HepG2 (cell line): ENCODE measurements at regions not wholly inside any gene's neighbourhood (a gene's known extent, or its start where the extent isn't known, plus 50 kb on each side); places are given as distances from the start of the nearest gene placed in this dataset.

Experiments
- ATAC-seq: fragments of 200-7000 bp; cut with Tn5 transposase; 3 replicates; pipeline ENCODE4 v1.9.1; 2020; ENCODE audit warnings: mild to moderate bottlenecking, moderate library complexity
- BruUV-seq: library from RNA; stranded (reverse); fragments of 400-500 nt; replicated peaks from 2 replicates; lab custom pipeline; 2021; lab: Mats Ljungman, UMichigan
- CTCF ChIA-PET: fragments of 300-600 bp; formaldehyde crosslinking; extraction: SDS; loops from one replicate; lab custom pipeline; 2021; ENCODE audit warnings: low total read pairs, inconsistent platforms, low intra/inter-chr PET ratio; lab: Yijun Ruan, JAX
- POLR2A ChIA-PET: fragments of 350-600 bp; sonication (Branson Sonifier 250); formaldehyde crosslinking; loops from one replicate; lab custom pipeline; 2020; ENCODE audit warnings: antibody characterized with exemption, inconsistent platforms; lab: Yijun Ruan, JAX
- DNase-seq: peaks from one replicate; pipeline ENCODE4 v3.0.0-alpha.2; 2015; ENCODE audit warnings: low spot score
- FAIRE-seq: peaks from 3 replicates; lab custom pipeline; 2011; peaks lifted over from hg19 to GRCh38; lab: Jason Lieb, UNC
- H2AFZ ChIP-seq: one replicate; pipeline ENCODE4 v1.6.1; 2011; ENCODE audit warnings: low read length, inconsistent platforms
- H3K27ac ChIP-seq: fragments of 300-600 bp; 3 replicates; pipeline ENCODE4 v1.8.0; 2011; ENCODE audit warnings: mixed run types, mild to moderate bottlenecking, mixed read lengths, low read length, inconsistent platforms; ENCODE audit not compliant: insufficient read depth; ENCODE audit errors: extremely low read length
- H3K27me3 ChIP-seq, 2 experiments: fragments of 200-600 bp in 1 of 2; 2 replicates in 1 of 2; 3 replicates in 1 of 2; pipeline versions ENCODE4 v1.6.0 to v1.8.0; 2011; ENCODE audit warnings: low read length in 2 of 2, mild to moderate bottlenecking in 2 of 2, moderate library complexity in 2 of 2, inconsistent platforms in 1 of 2; ENCODE audit not compliant: insufficient read depth in 2 of 2, control insufficient read depth in 1 of 2
- H3K36me3 ChIP-seq, 2 experiments: fragments of 200-600 bp in 1 of 2; replicated peaks in 1 of 2; 2 replicates in 1 of 2; 3 replicates in 1 of 2; pipeline versions ENCODE4 v1.5.1 to v1.8.0; 2011; ENCODE audit warnings: low read length in 2 of 2, inconsistent platforms in 1 of 2; ENCODE audit not compliant: insufficient read depth in 2 of 2, control insufficient read depth in 1 of 2
- H3K4me1 ChIP-seq: 2 replicates; pipeline ENCODE4 v1.5.1; 2012; ENCODE audit warnings: low read length, inconsistent platforms; ENCODE audit not compliant: insufficient read depth
- H3K4me2 ChIP-seq: 2 replicates; pipeline ENCODE4 v1.6.0; 2011; ENCODE audit warnings: low read depth, low read length, inconsistent platforms
- H3K4me3 ChIP-seq, 3 experiments: fragments of 200-600 bp in 1 of 3; sonication (generic), shearing (Covaris generic) in 1 of 3; replicated peaks in 1 of 3; 2 replicates each; pipeline ENCODE4 v1.5.1; 2011 to 2016; ENCODE audit warnings: low read length in 3 of 3, inconsistent platforms in 2 of 3, low read depth in 2 of 3, mild to moderate bottlenecking in 2 of 3, control low read depth in 1 of 3, mixed read lengths in 1 of 3; ENCODE audit not compliant: insufficient read depth in 1 of 3
- H3K79me2 ChIP-seq: one replicate; pipeline ENCODE4 v1.6.1; 2011; ENCODE audit warnings: low read length, inconsistent platforms; ENCODE audit not compliant: insufficient read depth
- H3K9ac ChIP-seq: 2 replicates; pipeline ENCODE4 v1.6.0; 2011; ENCODE audit warnings: mild to moderate bottlenecking, low read depth, low read length, inconsistent platforms; ENCODE audit not compliant: insufficient read depth
- H3K9me3 ChIP-seq: 2 replicates; pipeline ENCODE4 v1.5.1; 2012; ENCODE audit warnings: mild to moderate bottlenecking, low read length
- H4K20me1 ChIP-seq: 2 replicates; pipeline ENCODE4 v1.6.0; 2011; ENCODE audit warnings: inconsistent platforms, mild to moderate bottlenecking, low read length, moderate library complexity; ENCODE audit not compliant: insufficient read depth
- AGO1 ChIP-seq: fragments of 200-400 bp; formaldehyde crosslinking; IDR thresholded peaks from 2 replicates; pipeline ENCODE4 v1.6.1; 2017; ENCODE audit warnings: mild to moderate bottlenecking, low read depth, low read length, moderate library complexity; ENCODE audit not compliant: poor library complexity, severe bottlenecking
- HIVEP1 ChIP-seq: sonication (generic); formaldehyde crosslinking; IDR thresholded peaks from 2 replicates; pipeline ENCODE4 v1.4.0; 2020; ENCODE audit warnings: mild to moderate bottlenecking, missing genetic modification reagents
- KDM5A ChIP-seq: fragments of 200-600 bp; sonication (generic); IDR thresholded peaks from 2 replicates; pipeline ENCODE4 v1.7.0; 2018; ENCODE audit warnings: antibody characterized with exemption, mild to moderate bottlenecking, low read length, borderline replicate concordance
- MAZ ChIP-seq, 2 experiments: sonication (generic) in 1 of 2; formaldehyde crosslinking in 1 of 2; IDR thresholded peaks; 2 replicates each; pipeline versions ENCODE4 v1.5.0 to v1.6.1; 2012 to 2020; ENCODE audit warnings: low read depth in 2 of 2, mild to moderate bottlenecking in 2 of 2, borderline replicate concordance in 1 of 2, improper control_type of control experiment in 1 of 2, low read length in 1 of 2, missing genetic modification reagents in 1 of 2, moderate library complexity in 1 of 2
- MEIS2 ChIP-seq: sonication (generic); formaldehyde crosslinking; IDR thresholded peaks from 2 replicates; pipeline ENCODE4 v1.9.0; 2021; ENCODE audit warnings: mild to moderate bottlenecking, missing genetic modification reagents
- MTF1 ChIP-seq: sonication (generic); formaldehyde crosslinking; IDR thresholded peaks from 2 replicates; pipeline ENCODE4 v1.5.0; 2020; ENCODE audit warnings: missing genetic modification reagents
- NCOR1 ChIP-seq: fragments of 200-600 bp; sonication (generic); IDR thresholded peaks from 2 replicates; pipeline ENCODE4 v1.7.0; 2017; ENCODE audit warnings: antibody characterized with exemption, low read length, borderline replicate concordance
- PPARG ChIP-seq: conservative IDR thresholded peaks from 2 replicates; pipeline ENCODE4 v1.6.1; 2016; ENCODE audit warnings: missing biosample characterization, missing genetic modification reagents
- RXRA ChIP-seq: sonication (generic); formaldehyde crosslinking; IDR thresholded peaks from 2 replicates; pipeline ENCODE4 v1.5.1; 2020; ENCODE audit warnings: missing genetic modification reagents
- THYN1 ChIP-seq: sonication (generic); formaldehyde crosslinking; IDR thresholded peaks from 2 replicates; pipeline ENCODE4 v1.8.1; 2023; ENCODE audit warnings: low read depth, mild to moderate bottlenecking, moderate library complexity, missing genetic modification reagents, borderline replicate concordance
- TP53 ChIP-seq: sonication (generic); formaldehyde crosslinking; conservative IDR thresholded peaks from 2 replicates; pipeline ENCODE4 v1.4.0; 2020; ENCODE audit warnings: missing genetic modification reagents
- ZC3H4 ChIP-seq: sonication (generic); formaldehyde crosslinking; IDR thresholded peaks from 2 replicates; pipeline ENCODE4 v1.4.0; 2020; ENCODE audit warnings: missing genetic modification reagents, borderline replicate concordance
- ZSCAN31 ChIP-seq: sonication (generic); formaldehyde crosslinking; IDR thresholded peaks from 2 replicates; pipeline ENCODE4 v1.5.0; 2020; ENCODE audit warnings: low read depth, mild to moderate bottlenecking, missing genetic modification reagents
- WGBS: methylation state at CpG from one replicate; pipeline ENCODE4 v1.1.6; 2017; ENCODE audit warnings: low lambda C conversion rate; 5-methylcytosine and 5-hydroxymethylcytosine counted together
- in situ Hi-C: cut with HindIII; loops from 2 replicates; pipeline ENCODE4 v1.10.0; 2017; ENCODE audit warnings: low pct_unique_long_range_greater_than_20kb; ENCODE audit not compliant: extremely low pct_ligation_motif_present
- intact Hi-C: fragments of 100-400 bp; cut with micrococcal nuclease; formaldehyde crosslinking; loops from one replicate; pipeline ENCODE4 v1.10.0; 2022; ENCODE audit not compliant: unreplicated experiment
- TF ChIP-seq, protein P1 (sequence below): IDR thresholded peaks from 2 replicates; pipeline ENCODE4 v1.6.1; 2012; ENCODE audit warnings: low read length, improper control_type of control experiment
- TF ChIP-seq, protein P2 (sequence below): sonication (generic); formaldehyde crosslinking; IDR thresholded peaks from 2 replicates; pipeline ENCODE4 v1.9.0; 2022; ENCODE audit warnings: low read depth, missing genetic modification reagents

DNA sequence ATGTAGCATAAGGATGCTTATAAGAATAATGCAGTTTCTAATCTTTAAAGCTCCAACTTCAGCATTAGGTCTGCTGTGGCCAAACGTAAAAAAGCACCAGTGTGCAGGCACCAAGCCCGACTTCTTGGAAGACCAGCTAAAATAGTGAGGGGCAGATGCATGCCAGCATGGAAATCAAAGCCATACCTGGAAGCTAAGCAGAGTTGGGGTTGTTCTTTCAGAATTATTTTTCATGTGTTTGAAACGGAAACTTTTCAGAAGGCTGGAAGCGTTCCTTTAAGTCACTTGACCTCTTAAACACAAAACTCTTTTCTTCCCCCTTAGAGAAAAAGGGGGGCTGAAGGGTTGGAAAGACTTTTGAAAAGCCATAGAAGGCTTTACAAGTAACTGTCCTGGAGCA is 329.2 kb upstream of the C1orf87 start:
- no peak for ATAC-seq
- TF ChIP-seq RXRA (CRISPR knock-in tag) (no peak), ZSCAN31 (CRISPR knock-in tag) (no peak), PPARG (CRISPR knock-in tag) (no peak), MTF1 (CRISPR knock-in tag) (no peak), AGO1 (no peak), TP53 (CRISPR knock-in tag) (no peak), HIVEP1 (CRISPR knock-in tag) (no peak), ZC3H4 (CRISPR knock-in tag) (no peak), MAZ (IDR thresholded peaks at IDR 0.05; ENCODE audit: borderline replicate concordance, low read depth, low read length) (no peak), MAZ (CRISPR knock-in tag; IDR thresholded peaks at IDR 0.05; ENCODE audit: low read depth) (no peak), NCOR1 (no peak), KDM5A (no peak), MEIS2 (CRISPR knock-in tag) (no peak), THYN1 (CRISPR knock-in tag) (no peak)
- TF ChIP-seq, protein P1, sequence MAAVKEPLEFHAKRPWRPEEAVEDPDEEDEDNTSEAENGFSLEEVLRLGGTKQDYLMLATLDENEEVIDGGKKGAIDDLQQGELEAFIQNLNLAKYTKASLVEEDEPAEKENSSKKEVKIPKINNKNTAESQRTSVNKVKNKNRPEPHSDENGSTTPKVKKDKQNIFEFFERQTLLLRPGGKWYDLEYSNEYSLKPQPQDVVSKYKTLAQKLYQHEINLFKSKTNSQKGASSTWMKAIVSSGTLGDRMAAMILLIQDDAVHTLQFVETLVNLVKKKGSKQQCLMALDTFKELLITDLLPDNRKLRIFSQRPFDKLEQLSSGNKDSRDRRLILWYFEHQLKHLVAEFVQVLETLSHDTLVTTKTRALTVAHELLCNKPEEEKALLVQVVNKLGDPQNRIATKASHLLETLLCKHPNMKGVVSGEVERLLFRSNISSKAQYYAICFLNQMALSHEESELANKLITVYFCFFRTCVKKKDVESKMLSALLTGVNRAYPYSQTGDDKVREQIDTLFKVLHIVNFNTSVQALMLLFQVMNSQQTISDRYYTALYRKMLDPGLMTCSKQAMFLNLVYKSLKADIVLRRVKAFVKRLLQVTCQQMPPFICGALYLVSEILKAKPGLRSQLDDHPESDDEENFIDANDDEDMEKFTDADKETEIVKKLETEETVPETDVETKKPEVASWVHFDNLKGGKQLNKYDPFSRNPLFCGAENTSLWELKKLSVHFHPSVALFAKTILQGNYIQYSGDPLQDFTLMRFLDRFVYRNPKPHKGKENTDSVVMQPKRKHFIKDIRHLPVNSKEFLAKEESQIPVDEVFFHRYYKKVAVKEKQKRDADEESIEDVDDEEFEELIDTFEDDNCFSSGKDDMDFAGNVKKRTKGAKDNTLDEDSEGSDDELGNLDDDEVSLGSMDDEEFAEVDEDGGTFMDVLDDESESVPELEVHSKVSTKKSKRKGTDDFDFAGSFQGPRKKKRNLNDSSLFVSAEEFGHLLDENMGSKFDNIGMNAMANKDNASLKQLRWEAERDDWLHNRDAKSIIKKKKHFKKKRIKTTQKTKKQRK, result no peak
- TF ChIP-seq, protein P2, sequence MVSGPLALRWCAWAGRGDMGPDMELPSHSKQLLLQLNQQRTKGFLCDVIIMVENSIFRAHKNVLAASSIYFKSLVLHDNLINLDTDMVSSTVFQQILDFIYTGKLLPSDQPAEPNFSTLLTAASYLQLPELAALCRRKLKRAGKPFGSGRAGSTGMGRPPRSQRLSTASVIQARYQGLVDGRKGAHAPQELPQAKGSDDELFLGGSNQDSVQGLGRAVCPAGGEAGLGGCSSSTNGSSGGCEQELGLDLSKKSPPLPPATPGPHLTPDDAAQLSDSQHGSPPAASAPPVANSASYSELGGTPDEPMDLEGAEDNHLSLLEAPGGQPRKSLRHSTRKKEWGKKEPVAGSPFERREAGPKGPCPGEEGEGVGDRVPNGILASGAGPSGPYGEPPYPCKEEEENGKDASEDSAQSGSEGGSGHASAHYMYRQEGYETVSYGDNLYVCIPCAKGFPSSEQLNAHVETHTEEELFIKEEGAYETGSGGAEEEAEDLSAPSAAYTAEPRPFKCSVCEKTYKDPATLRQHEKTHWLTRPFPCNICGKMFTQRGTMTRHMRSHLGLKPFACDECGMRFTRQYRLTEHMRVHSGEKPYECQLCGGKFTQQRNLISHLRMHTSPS, result no peak
- ChIA-PET CTCF (no interaction called here), POLR2A (no interaction called here)
- no TSS peak for BruUV-seq
- Histone ChIP-seq H3K9ac (no peak overlapping the region), H3K27me3 (no peaks in the 10 kb centered on the region; a peak in 1 of 5 replicates), H2AFZ (no peak overlapping the region), H3K36me3 (no peaks in the 10 kb centered on the region), H3K9me3 (no peaks in the 10 kb centered on the region), H4K20me1 (no peaks in the 10 kb centered on the region), H3K4me3 (no peak overlapping the region), H3K79me2 (no peaks in the 10 kb centered on the region), H3K4me2 (no peak overlapping the region), H3K27ac (no peak overlapping the region), H3K4me1 (no peaks in the 10 kb centered on the region)
- no peak for DNase-seq
- WGBS, result 5% methylated on average over 4 of the region's 4 CpGs
- in situ Hi-C loops (no loop called here), intact Hi-C loops (no loop called here)
- FAIRE-seq, result no peak
